Hematopoietic multipotent progenitor cell (in vitro differentiated cells): ENCODE measurements at regions not wholly inside any gene's neighbourhood (a gene's known extent, or its start where the extent isn't known, plus 50 kb on each side); places are given as distances from the start of the nearest gene placed in this dataset.
"Not testable (repeated sequence)": the region's sequence is repeated elsewhere in the genome, so short reads cannot be mapped to it uniquely, and the experiment has no call there.

Source experiments
- DNase-seq, 3 donors: peaks; one replicate each; pipeline ENCODE4 v3.0.0-alpha.2; 2011 to 2015; ENCODE audit warnings: low read depth in 2 of 3, low spot score in 2 of 3

DNA sequence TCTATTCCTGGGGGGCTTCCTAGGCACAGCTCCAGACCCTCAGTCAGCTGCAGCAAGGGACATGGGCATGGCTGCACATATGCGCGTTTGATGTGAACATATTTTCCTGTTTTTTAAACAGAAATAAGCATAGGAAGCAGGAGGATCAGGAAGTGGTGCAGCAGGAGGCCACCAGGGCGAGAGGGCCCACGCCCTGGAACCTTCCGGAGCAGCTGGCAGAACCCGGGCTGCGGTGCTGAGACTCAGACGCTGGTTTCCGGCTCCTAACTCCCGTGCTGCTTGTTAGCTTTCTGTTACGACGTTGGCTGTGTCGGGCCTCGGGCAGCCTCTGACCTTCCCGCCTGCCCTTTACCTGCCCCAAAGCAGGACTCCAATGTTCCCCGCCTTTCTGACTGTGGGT lies 5399.5 kb upstream of the TPTE start:
- DNase-seq, result not testable (repeated sequence)

- DNase-seq, result not testable (repeated sequence)
Measured at GRCh38 chr21:5123655-5124054, 5397.7 kb upstream of the TPTE start.

DNA sequence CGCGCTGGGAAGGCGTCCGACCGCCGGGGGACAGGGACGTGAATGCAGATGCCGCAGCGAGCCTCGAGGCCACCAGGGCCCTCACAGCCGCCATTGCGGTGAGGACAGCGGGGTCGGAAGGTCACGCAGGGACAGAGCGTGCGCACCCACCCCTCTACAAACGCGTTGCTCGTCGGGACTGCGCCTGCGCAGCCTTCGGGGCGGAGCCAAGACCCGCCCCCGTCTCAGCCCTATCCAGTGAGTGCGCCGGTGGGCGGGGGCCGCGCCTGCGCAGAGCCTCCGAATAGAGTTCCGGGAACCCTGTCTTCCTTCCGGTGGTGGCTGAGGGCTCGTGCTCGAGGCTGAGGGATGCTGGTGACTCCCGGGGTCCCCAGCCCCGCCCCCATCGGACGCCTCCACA lies 5393.1 kb upstream of the TPTE start:
- DNase-seq, result peak; percentile 81 to 88 (median 87)

GRCh38 chr21:5133824-5134223 lies 5387.6 kb upstream of the TPTE start:
- not testable (repeated sequence) for DNase-seq

- not testable (repeated sequence) for DNase-seq
Measured at GRCh38 chr21:5136406-5136805, 5385.0 kb upstream of the TPTE start.

DNA sequence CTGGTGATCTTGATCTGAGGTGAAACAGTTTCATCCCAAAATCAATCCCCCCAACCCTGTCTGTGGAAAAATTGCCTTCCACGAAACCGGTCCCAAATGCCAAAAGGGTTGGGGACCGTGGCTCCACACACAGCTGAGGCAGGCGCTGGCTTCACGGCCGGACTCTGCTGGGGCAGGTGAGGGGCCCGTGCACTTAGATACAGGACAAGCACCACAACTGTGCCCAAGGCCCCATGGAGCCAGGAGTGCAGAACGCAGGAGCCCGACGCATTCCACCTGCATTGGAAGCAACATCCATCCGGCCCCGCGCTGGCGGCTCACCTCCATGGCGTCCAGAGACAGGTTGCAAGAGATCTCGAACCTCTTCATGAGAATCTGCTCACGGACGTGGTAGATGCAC lies 5384.4 kb upstream of the TPTE start:
- DNase-seq, result not testable (repeated sequence)

DNA sequence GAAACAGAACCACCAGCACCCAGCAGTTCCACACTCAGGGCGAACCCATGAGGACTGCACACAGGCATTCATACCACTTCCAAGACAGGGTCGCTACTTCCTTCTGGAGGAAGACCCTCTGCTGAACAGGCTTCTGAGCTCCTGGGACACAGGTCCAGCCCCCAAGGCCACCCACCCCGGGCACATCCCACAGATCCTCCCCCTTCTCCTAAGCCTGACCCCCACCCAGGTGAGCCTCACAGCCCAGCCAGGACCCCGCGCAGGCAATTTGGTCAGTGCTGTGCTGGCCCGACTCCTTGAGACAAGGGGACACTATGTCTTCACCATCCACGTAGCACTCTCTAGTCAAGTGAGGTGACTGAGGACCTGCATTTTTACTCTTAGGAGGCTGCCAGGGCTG lies 5382.7 kb upstream of the TPTE start:
- DNase-seq, result not testable (repeated sequence)

DNA sequence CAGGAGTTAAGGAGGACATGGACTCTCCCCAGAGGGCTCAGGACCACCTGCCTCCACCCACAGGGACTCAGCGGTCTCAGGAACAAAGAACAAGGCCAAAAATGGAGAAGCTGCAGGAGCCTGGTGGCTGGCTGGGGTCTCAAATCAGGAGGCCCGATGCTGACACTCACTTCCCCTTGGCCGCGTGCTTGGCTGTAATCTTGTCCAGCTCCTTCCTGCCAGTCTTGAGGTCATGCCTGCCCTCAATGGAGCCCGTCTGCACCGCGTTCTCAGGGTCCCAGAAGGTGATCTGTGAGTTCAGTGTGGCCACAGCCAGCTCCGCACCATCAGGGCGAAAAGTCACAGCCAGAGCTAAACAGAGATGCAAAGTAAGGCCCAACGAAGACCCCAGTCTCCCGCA lies 5381.9 kb upstream of the TPTE start:
- DNase-seq, result not testable (repeated sequence)

- DNase-seq, result not testable (repeated sequence)
Measured at GRCh38 chr21:5143011-5143410, 5378.4 kb upstream of the TPTE start.

DNA sequence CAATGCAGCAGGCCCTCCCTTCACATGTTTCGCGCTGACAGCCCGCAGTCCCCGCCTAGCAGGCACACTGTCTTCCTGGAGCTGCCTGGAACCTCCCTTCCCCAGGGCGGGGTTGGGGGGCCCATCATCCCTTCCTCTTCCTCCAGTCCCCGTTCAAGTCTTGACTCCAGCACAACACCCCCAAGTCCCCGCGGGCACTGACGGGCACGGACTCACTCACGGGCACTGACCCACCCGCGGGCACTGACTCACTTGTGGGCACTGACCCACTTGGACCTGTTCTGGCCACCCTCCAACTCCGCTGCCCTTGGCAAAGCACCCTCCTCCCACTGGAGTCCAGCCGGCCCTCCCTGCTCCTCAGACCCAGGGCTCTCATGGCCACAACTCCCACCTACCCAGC lies 5376.7 kb upstream of the TPTE start:
- not testable (repeated sequence) for DNase-seq

GRCh38 chr21:5147685-5148084 lies 5373.7 kb upstream of the TPTE start:
- DNase-seq, result not testable (repeated sequence)

DNA sequence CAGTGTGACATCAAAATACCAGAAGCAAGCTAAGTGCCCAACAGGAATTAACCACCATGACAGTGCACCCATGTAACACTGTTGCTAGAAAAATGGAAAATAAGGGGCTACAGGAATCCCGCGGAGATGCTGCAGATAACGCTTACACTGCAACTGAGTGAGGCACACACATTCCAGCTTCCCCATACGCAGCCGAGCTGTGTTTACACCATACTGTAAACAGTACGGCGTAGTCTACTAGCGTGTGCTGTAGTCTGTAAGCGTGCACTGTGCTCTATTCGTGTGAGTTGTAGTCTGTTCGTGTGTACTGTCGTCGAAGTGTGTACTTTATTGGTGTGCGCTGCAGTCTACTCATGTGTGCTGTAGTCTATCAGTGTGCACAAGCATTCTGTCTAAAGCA lies 5372.2 kb upstream of the TPTE start:
- not testable (repeated sequence) for DNase-seq

- DNase-seq, result not testable (repeated sequence)
Measured at GRCh38 chr21:5153842-5154640, 5367.3 kb upstream of the TPTE start.

DNA sequence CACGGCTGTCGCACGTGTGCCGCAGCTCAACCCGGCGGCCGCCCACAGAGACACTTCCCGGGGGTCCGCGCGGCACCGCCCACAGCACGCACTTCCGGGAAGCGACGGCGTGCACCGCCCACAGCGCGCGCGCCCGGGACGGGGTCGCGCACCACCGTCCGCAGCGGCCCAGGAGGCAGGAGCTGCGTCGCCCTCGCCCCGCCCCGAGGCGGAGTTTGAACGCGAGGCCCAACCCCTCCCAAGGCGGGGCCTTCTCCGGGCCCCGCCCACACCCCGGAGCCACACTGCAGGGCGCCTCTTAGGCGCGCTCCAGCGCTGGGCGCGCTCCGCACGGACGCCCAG lies 5366.8 kb upstream of the TPTE start:
- peak; percentile 53 to 77 (median 74) for DNase-seq

DNA sequence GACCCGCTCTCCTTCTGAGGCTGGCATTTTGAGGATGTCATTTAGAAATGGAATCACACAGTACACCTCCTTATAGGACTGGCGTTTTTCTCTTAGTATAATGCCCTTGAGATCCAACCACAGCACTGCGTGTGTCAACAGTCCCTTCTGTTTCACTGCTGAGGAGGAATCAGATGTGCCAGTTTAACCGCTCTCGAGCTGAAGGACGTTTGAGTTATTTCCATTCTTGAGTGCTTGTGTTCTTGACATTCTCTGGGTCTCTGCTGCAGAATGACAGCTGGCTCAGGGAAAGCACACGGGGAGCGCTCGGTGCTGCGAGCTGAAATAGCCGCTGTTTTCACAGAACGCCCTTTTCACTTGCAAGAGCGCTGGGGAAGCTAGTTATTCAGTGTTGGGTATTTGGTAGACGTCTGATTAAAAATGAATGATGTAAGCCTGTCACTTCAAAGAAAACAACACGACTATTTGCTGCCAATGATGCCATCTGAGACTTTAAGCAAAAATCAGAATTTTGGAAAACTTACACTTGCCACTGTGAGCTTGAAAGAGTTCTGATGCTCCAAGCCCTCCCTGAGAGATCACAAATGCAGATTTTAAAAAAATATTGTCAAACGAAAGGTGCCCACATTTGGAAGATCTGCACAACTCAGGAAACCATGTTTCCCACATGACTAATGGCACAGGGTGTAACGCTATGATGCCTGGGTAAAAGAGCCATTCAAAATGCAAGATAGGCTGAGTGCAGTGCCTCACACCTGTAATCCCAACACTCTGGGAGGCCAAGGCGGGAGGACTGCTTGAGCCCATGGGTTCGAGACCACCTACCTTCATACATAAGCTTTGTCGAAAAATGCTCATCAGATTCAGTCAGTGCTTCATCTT lies 5358.4 kb upstream of the TPTE start:
- DNase-seq, result not testable (repeated sequence)

- DNase-seq, result not testable (repeated sequence)
Measured at GRCh38 chr21:5165829-5166228, 5355.6 kb upstream of the TPTE start.
